Erythroblast (primary cell): ENCODE measurements at regions not wholly inside any gene's neighbourhood (a gene's known extent, or its start where the extent isn't known, plus 50 kb on each side); places are given as distances from the start of the nearest gene placed in this dataset.

ENCODE experiments used
- GATA1 ChIP-seq: IDR thresholded peaks from 2 replicates; pipeline ENCODE4 v1.6.1; 2011; ENCODE audit warnings: low read depth, mild to moderate bottlenecking, control low read depth, low read length, moderate library complexity
- POLR2A ChIP-seq: IDR thresholded peaks from 2 replicates; pipeline ENCODE4 v1.6.1; 2011; ENCODE audit warnings: mild to moderate bottlenecking, low read length

GRCh38 chr3:105996781-105997180 lies 128.0 kb upstream of the CBLB start:
- no peak for TF ChIP-seq POLR2A
- TF ChIP-seq GATA1 = no peak
